Neural crest cell (in vitro differentiated cells): ENCODE measurements at regions not wholly inside any gene's neighbourhood (a gene's known extent, or its start where the extent isn't known, plus 50 kb on each side); places are given as distances from the start of the nearest gene placed in this dataset.
A peak's percentile ranks its signal among the peaks of the same experiment; 100 is the strongest.

Experiments used
- DNase-seq: peaks from one replicate; pipeline ENCODE4 v3.0.0; 2021; ENCODE audit warnings: low read depth, mixed read lengths, low spot score
- H3K27ac Mint-ChIP-seq: one replicate; pipeline ENCODE4 v1.8.0; 2021; ENCODE audit warnings: mild to moderate bottlenecking, mixed read lengths; ENCODE audit not compliant: unreplicated experiment
- H3K27me3 Mint-ChIP-seq: 2 replicates; pipeline ENCODE4 v1.8.0; 2021; ENCODE audit warnings: low read depth, mild to moderate bottlenecking, mixed read lengths
- H3K36me3 Mint-ChIP-seq: 2 replicates; pipeline ENCODE4 v1.8.0; 2021; ENCODE audit warnings: low read depth, mild to moderate bottlenecking, mixed read lengths
- H3K4me1 Mint-ChIP-seq: 2 replicates; pipeline ENCODE4 v1.8.0; 2021; ENCODE audit warnings: mixed read lengths
- H3K4me3 Mint-ChIP-seq: one replicate; pipeline ENCODE4 v1.8.0; 2021; ENCODE audit warnings: mild to moderate bottlenecking, mixed read lengths
- H3K9me3 Mint-ChIP-seq: 2 replicates; pipeline ENCODE4 v1.8.0; 2021; ENCODE audit warnings: mixed read lengths
- TF ChIP-seq, protein P1 (sequence below): fragments of 200-600 bp; sonication (generic); conservative IDR thresholded peaks from 2 replicates; pipeline ENCODE4 v1.5.0; 2021; ENCODE audit warnings: antibody characterized with exemption, mild to moderate bottlenecking

DNA sequence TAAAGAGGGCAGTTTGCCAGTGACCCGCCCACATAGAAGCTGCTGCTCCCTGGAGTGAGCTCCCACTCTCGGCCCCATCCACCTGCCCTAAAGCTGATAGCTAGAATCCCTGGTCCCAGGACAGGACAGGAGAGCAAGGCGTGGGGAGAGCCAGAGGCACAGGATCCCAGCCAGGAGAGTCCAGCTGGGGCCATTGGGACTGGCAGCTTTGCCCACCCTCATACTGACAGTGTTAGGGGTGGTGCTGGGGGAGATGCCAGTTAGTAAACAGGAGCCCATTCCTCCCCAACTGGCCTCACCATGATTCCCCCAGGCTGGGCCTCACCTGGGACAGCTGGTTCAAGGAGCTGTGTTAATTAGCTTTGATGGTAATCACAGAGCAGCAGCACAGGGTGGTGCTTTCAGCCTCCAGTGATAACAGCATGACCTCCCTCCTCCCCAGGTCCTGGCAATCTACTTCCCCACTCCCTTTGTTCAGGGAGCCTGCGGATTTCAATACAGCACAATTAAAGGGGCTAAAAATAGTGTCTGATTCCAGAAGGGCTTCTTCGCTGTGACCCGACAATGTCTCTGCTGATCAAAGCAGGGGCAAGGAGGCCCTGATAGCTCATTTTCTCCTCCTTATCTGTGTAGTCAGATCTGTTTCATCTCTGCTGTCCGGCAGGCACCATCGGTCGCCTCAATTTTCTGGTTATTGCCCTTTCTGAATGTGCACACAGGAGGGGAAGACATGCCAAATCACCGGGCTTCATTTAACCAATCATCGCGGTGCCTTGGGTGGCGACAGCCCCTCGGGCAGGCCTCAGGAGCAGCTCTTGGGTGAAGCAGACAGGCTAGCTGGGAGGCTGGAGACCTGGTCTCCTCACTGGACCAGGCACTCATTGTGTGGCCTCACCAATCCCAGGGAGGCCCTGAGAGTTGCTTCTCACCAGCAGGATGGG, 119.9 kb upstream of the TEX51 start:
- Mint-ChIP-seq H3K4me1 (peaks cover 24% of the 10 kb centered on the region), H3K4me3 (peak overlapping the region; percentile 45), H3K27me3 (peaks cover 6% of the 10 kb centered on the region), H3K9me3 (no peaks in the 10 kb centered on the region), H3K27ac (no peak overlapping the region), H3K36me3 (no peaks in the 10 kb centered on the region)
- DNase-seq = no peak
- TF ChIP-seq, protein P1, sequence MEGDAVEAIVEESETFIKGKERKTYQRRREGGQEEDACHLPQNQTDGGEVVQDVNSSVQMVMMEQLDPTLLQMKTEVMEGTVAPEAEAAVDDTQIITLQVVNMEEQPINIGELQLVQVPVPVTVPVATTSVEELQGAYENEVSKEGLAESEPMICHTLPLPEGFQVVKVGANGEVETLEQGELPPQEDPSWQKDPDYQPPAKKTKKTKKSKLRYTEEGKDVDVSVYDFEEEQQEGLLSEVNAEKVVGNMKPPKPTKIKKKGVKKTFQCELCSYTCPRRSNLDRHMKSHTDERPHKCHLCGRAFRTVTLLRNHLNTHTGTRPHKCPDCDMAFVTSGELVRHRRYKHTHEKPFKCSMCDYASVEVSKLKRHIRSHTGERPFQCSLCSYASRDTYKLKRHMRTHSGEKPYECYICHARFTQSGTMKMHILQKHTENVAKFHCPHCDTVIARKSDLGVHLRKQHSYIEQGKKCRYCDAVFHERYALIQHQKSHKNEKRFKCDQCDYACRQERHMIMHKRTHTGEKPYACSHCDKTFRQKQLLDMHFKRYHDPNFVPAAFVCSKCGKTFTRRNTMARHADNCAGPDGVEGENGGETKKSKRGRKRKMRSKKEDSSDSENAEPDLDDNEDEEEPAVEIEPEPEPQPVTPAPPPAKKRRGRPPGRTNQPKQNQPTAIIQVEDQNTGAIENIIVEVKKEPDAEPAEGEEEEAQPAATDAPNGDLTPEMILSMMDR = no peak

DNA sequence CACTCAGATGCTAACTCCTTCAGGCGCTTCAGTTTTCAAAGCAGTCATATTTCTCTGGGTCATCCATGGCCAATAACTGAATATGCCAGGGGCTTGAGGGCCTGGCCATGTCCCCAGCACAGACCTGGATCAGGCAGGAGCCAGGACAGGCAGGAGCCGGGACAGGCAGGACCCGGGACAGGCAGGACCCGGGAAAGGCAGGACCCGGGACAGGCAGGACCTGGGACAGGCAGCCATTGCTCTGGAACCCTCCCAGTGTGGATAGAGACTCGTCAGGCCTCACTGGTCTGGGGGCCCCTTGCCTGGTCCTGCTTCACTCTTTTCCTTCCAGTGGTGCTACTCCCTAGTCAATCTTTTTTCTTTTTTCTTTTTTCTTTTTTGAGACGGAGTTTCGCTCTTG, 117.5 kb upstream of the TEX51 start:
- TF ChIP-seq, protein P1 = no peak
- Mint-ChIP-seq H3K27ac (no peak overlapping the region), H3K9me3 (no peaks in the 10 kb centered on the region), H3K27me3 (peaks cover 4% of the 10 kb centered on the region), H3K36me3 (no peaks in the 10 kb centered on the region), H3K4me1 (peaks cover 15% of the 10 kb centered on the region), H3K4me3 (no peak overlapping the region)
- no peak for DNase-seq

DNA sequence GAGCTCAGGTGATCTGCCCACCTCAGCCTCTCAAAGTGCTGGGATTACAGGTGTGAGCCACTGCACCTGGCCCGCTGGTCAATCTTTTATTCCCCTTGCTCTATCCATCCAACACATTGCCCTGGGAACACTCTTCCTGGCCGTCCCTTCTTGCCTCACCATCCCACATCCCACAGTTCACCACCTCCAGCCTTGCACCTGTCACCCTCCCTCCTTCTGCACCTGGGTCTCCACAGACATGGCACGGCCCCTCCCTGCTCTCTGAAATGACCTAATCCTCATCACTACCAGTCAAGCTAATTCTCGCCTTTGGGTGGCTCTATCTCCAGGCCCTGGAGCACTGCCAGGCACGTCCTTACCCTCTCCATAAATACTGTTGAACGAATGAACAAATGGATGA, 116.9 kb upstream of the TEX51 start:
- TF ChIP-seq, protein P1 = no peak
- no peak overlapping the region for H3K4me3 Mint-ChIP-seq
- H3K27ac Mint-ChIP-seq = no peak overlapping the region
- H3K4me1 Mint-ChIP-seq = peaks cover 20% of the 10 kb centered on the region
- H3K36me3 Mint-ChIP-seq = no peaks in the 10 kb centered on the region
- H3K27me3 Mint-ChIP-seq = peaks cover 3% of the 10 kb centered on the region
- no peak for DNase-seq
- H3K9me3 Mint-ChIP-seq = no peaks in the 10 kb centered on the region

DNA sequence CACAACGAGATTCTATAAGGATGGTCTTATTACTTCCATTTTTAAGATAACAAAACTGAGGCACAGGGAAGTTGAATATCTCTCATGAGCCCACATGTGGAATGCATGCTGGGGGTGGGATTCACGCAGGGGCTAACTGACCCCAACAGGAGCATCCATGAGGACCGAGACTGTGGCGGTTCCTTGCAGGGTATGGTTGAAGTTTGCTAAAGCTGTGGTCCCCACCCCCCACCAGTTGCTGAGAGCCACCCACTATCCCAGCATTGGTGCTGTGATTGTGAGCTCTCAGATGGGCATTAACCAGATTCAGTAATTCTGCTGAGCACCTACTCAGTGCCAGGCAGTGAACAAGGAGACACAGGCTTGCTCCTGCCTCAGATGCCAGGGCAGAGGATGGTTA, 116.0 kb upstream of the TEX51 start:
- H3K4me1 Mint-ChIP-seq = peaks cover 23% of the 10 kb centered on the region
- H3K36me3 Mint-ChIP-seq = no peaks in the 10 kb centered on the region
- H3K9me3 Mint-ChIP-seq = no peaks in the 10 kb centered on the region
- H3K4me3 Mint-ChIP-seq = no peak overlapping the region
- TF ChIP-seq, protein P1 = no peak
- H3K27me3 Mint-ChIP-seq = peaks cover 3% of the 10 kb centered on the region
- DNase-seq = no peak
- no peak overlapping the region for H3K27ac Mint-ChIP-seq

DNA sequence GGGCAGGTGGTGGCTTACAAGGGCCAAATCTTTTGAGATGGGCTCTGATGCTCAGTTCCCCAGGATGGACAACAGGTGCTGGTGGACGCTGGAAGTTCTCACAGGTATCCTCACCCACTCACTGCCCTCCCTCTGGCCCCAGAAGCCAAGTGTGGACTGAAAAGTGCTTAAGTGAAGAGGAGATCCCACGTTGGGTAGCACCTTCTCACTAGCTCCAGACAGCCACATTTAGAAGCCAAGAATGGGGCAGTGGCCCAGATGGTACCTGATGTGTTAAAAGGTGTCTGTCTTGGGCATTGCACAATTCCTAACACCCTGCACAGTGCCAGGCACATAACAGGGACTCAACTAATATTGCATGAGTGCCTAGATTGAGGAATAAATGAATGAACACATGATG, 115.3 kb upstream of the TEX51 start:
- Mint-ChIP-seq H3K4me3 (no peak overlapping the region), H3K4me1 (peaks cover 19% of the 10 kb centered on the region), H3K27ac (no peak overlapping the region), H3K27me3 (peaks cover 2% of the 10 kb centered on the region), H3K9me3 (no peaks in the 10 kb centered on the region), H3K36me3 (no peaks in the 10 kb centered on the region)
- TF ChIP-seq, protein P1 = no peak
- no peak for DNase-seq
